GM10266 (cell line): ENCODE measurements at regions not wholly inside any gene's neighbourhood (a gene's known extent, or its start where the extent isn't known, plus 50 kb on each side); places are given as distances from the start of the nearest gene placed in this dataset.

Source experiments
- DNase-seq: peaks from one replicate; pipeline ENCODE4 v3.0.0; 2012; ENCODE audit errors: extremely low spot score
- TF ChIP-seq, protein P1 (sequence below): IDR thresholded peaks from 2 replicates; pipeline ENCODE4 v1.5.1; 2012; ENCODE audit warnings: mild to moderate bottlenecking, low read depth; ENCODE audit not compliant: control insufficient read depth, insufficient read depth; ENCODE audit errors: missing control alignments

DNA sequence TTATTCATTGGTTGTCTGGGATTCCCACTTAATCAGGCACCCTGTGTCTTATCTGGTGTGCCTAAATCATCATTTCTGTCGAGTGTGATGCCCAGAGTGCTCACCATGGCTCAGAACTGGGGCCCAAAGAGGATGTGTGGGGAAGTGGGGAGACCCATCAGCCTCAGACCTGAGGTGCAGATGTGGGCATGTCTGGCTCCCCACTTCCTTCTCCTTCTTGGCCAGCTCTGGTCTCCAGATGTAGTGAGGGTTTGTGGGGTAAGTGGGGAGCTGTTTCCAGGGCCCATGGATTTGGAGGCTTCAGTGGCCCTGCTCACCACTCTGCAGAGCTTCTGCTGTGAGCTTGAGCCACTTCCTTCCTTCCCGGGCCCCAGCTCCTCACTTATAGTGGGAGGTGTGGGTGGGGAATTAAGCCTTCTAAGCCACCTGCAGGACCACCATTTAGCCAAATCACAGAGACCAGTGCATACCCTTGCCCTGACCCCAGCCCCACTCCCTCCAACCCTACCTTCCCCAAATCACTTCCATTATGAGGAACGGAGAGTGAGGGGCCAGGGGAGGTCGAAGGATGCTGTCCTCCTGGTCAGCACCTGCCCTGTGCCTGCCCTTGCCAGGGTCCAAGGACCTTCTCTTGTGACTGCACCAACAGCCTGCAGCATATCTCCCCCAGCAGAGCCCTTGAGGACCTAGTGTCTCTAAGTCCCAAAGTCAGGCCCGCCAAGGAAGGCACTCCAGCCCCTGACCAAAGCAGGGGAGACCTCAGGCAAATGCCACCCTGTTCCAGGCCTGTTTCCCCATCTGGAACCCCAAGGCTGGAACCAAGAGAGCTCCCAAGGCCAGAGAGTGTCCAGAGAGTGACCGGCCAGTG lies 278.2 kb upstream of the RTL1 start:
- no peak for DNase-seq
- TF ChIP-seq, protein P1, sequence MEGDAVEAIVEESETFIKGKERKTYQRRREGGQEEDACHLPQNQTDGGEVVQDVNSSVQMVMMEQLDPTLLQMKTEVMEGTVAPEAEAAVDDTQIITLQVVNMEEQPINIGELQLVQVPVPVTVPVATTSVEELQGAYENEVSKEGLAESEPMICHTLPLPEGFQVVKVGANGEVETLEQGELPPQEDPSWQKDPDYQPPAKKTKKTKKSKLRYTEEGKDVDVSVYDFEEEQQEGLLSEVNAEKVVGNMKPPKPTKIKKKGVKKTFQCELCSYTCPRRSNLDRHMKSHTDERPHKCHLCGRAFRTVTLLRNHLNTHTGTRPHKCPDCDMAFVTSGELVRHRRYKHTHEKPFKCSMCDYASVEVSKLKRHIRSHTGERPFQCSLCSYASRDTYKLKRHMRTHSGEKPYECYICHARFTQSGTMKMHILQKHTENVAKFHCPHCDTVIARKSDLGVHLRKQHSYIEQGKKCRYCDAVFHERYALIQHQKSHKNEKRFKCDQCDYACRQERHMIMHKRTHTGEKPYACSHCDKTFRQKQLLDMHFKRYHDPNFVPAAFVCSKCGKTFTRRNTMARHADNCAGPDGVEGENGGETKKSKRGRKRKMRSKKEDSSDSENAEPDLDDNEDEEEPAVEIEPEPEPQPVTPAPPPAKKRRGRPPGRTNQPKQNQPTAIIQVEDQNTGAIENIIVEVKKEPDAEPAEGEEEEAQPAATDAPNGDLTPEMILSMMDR: no peak

DNA sequence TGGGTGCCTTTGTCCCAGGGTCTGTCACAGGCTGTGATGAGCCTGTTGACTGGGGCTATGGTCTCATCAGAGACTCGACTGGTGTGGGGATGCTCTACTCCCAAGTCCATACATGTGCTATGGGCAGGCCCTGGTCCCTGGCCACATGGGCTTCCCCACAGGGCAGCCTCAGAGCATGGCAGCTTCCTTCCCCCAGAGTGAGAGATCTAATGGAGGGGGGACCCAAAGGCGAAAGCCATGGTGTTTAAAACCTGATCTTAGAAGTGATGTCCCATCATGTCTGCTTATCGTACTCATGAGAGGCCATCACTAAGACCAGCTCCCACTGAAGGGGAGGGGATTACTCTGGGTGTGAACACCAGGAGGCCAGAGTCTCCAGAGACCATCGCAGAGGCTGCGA lies 279.0 kb upstream of the RTL1 start:
- DNase-seq: no peak
- TF ChIP-seq, protein P1: no peak

DNA sequence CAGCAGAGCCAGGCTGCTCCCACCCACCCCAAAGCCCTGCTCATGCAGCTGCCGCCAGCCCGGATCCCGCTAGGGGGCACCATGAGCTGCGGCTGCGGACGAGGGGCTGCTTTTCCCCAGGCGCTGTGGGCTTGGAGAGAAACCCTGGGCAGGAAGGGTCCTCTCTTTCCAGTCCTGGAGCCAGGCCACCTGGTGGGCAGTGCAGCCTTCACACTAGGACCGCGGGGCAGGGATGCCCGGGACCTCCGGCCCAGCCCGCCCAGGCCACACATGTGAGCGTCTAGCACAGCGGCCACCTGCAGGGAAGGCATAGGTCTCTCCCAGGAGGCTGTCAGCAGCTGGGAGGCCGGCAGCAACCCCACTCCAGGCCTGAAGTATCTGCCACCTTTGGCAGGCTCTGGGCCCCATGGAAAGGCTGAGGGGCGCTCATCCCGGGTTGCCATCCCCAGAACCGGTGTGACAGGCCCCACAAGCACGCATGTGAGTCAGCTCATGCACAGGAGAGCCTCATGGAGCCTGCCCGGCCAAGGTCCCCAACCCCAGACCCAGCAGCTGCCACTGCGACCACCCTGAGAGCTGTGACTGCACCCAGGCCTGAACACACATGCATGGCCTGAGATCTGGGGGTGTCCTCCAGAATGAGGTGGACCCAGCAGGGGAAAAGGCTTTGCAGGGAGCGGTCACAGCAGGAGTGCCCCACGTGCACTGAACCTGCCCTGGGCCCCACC lies 280.0 kb upstream of the RTL1 start:
- no peak for DNase-seq

DNA sequence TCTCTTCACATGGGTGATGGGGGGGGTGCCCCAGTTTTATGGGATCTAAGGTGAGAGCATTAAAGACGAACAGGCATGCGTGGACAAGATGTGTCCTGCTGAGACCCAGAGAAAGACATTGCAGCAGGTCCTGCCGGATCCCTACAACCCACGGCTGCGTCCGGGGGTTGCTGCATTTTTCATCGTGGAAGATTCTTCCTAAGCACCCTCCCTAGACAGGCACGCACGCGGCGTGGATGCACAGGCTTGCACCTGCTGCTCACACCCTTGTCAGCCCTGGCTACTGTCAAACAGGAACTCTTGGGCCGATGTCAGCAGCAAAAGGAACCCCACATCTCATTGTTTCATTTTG lies 280.6 kb upstream of the RTL1 start:
- DNase-seq: no peak
- TF ChIP-seq, protein P1: no peak

More for the DNA sequence above, 280.0 kb upstream of the RTL1 start:
- TF ChIP-seq, protein P1: no peak

DNA sequence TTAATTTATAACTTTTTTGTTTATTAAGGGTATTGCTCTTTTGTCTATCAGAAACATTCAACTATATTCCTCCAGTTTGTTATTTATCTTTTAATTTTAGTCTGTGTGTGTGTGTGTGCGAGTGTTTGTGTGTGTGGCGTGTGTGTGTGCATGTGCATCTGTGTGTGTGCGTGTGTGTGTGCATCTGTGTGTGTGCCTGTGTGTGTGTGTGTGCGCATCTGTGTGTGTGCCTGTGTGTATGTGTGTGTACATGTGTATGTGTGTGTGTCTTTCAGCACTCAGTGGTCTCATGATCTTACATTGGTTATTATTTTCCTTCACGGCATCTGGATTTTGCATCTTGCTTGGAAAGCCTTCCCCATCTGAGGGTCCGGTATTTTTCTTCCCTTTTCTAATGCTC lies 281.1 kb upstream of the RTL1 start:
- DNase-seq: no peak
- TF ChIP-seq, protein P1: no peak

DNA sequence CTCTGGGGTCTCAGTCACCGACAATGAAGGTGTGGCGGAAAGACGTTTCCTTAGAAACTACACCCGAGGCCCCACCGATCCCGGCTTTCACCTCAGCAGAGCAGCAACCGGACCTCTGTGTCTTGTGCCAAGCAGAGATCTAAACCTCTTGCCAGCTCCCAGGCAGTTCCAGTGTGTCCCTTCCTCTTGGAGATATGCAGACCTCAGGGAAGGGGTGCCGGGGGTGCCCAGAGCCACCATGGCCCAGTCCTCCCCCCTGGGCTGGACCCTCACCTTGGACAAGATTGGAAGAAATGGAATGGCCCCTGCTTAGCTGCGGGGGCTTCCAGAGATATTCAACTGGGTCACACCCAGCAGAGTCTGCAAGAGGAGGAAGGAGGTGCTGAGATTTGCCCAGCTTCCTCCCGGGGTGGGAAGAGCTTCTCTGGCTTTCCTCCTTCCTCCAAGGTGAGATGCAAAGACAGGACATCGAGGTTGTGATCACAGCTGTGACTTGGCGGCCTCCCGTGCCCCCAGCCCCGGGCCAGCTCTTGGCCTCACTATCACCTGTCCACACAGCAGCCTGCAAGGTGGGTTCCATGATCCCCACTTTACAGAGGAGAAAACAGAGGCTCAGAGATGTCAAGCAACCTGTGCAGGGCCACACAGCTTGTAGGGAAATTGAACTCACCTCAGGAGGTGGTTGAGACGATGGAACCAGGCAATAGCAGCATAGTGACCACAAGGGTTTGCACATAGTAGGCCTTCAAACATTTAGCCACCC lies 281.7 kb upstream of the RTL1 start:
- TF ChIP-seq, protein P1: no peak
- DNase-seq: no peak
